HG03135 (cell line): ENCODE measurements at regions not wholly inside any gene's neighbourhood (a gene's known extent, or its start where the extent isn't known, plus 50 kb on each side); places are given as distances from the start of the nearest gene placed in this dataset.

Experiments used
- ATAC-seq: cut with Tn5 transposase; IDR thresholded peaks from one replicate; pipeline ENCODE4 v1.9.1; 2021; ENCODE audit warnings: mild to moderate bottlenecking, moderate library complexity; ENCODE audit not compliant: unreplicated experiment

GRCh38 chr4:151994429-151994828 is 233.6 kb upstream of the GATB start:
- no peak for ATAC-seq

GRCh38 chr4:151993521-151993920 is 232.7 kb upstream of the GATB start:
- no peak for ATAC-seq

GRCh38 chr4:151992332-151993154 is 231.7 kb upstream of the GATB start:
- ATAC-seq = no peak

GRCh38 chr4:151991884-151992167 is 231.0 kb upstream of the GATB start:
- no peak for ATAC-seq

GRCh38 chr4:151991001-151991883 is 230.4 kb upstream of the GATB start:
- ATAC-seq = no peak

- ATAC-seq = no peak
These were observed 229.4 kb upstream of the GATB start for GRCh38 chr4:151990201-151990600.

GRCh38 chr4:151988591-151988990 is 227.8 kb upstream of the GATB start:
- no peak for ATAC-seq

GRCh38 chr4:151987606-151988005 is 226.8 kb upstream of the GATB start:
- no peak for ATAC-seq

GRCh38 chr4:151983854-151984253 is 223.0 kb upstream of the GATB start:
- ATAC-seq = no peak

- no peak for ATAC-seq
These were observed 219.0 kb upstream of the GATB start for GRCh38 chr4:151979819-151980218.

GRCh38 chr4:151968643-151969042 is 207.8 kb upstream of the GATB start:
- no peak for ATAC-seq

GRCh38 chr4:151967074-151967473 is 206.3 kb upstream of the GATB start:
- ATAC-seq = no peak

- no peak for ATAC-seq
These were observed 201.5 kb upstream of the GATB start for GRCh38 chr4:151962138-151962823.

- ATAC-seq = no peak
These were observed 200.6 kb upstream of the GATB start for GRCh38 chr4:151961456-151961855.

- no peak for ATAC-seq
These were observed 199.8 kb upstream of the GATB start for GRCh38 chr4:151960449-151961230.

- ATAC-seq = no peak
These were observed 196.3 kb upstream of the GATB start for GRCh38 chr4:151957153-151957552.

GRCh38 chr4:151955721-151956380 is 195.0 kb upstream of the GATB start:
- no peak for ATAC-seq

GRCh38 chr4:151953795-151954372 is 193.1 kb upstream of the GATB start:
- ATAC-seq = no peak

GRCh38 chr4:151953312-151953711 is 192.5 kb upstream of the GATB start:
- ATAC-seq = no peak

GRCh38 chr4:151952711-151953254 is 192.0 kb upstream of the GATB start:
- no peak for ATAC-seq
